Calu3 (cell line): ENCODE measurements at regions not wholly inside any gene's neighbourhood (a gene's known extent, or its start where the extent isn't known, plus 50 kb on each side); places are given as distances from the start of the nearest gene placed in this dataset.

Experiments
- BruUV-seq: library from RNA; stranded (reverse); fragments of 400-500 nt; replicated peaks from 2 replicates; lab custom pipeline; 2021; lab: Mats Ljungman, UMichigan
- CTCF ChIA-PET: fragments of 300-600 bp; sonication (Branson Sonifier 250); formaldehyde crosslinking; loops from one replicate; lab custom pipeline; 2022; ENCODE audit warnings: antibody characterized with exemption; lab: Charles Lee
- DNase-seq: peaks from one replicate; pipeline ENCODE4 v3.0.0; 2022
- H3K27ac Mint-ChIP-seq: one replicate; pipeline ENCODE4 v1.8.0; 2022; ENCODE audit warnings: mixed read lengths; ENCODE audit not compliant: unreplicated experiment
- H3K27me3 Mint-ChIP-seq: one replicate; pipeline ENCODE4 v1.8.0; 2022; ENCODE audit warnings: mixed read lengths; ENCODE audit not compliant: unreplicated experiment
- H3K36me3 Mint-ChIP-seq: one replicate; pipeline ENCODE4 v1.8.0; 2022; ENCODE audit warnings: mild to moderate bottlenecking, moderate library complexity, mixed read lengths; ENCODE audit not compliant: insufficient read depth, unreplicated experiment
- H3K4me1 Mint-ChIP-seq: one replicate; pipeline ENCODE4 v1.8.0; 2022; ENCODE audit warnings: mild to moderate bottlenecking, low read depth, mixed read lengths; ENCODE audit not compliant: unreplicated experiment
- H3K4me3 Mint-ChIP-seq: one replicate; pipeline ENCODE4 v1.8.0; 2022; ENCODE audit warnings: mild to moderate bottlenecking, low read depth, moderate library complexity, mixed read lengths; ENCODE audit not compliant: unreplicated experiment
- H3K9me3 Mint-ChIP-seq: one replicate; pipeline ENCODE4 v1.8.0; 2022; ENCODE audit warnings: low read depth, mixed read lengths; ENCODE audit not compliant: unreplicated experiment
- CTCF ChIP-seq: fragments of 200-600 bp; IDR thresholded peaks from one replicate; pipeline ENCODE4 v1.8.0; 2022; ENCODE audit warnings: antibody characterized with exemption; ENCODE audit not compliant: unreplicated experiment
- intact Hi-C: fragments of 100-400 bp; cut with micrococcal nuclease; formaldehyde crosslinking; loops from one replicate; pipeline ENCODE4 v1.10.0; 2022; ENCODE audit not compliant: unreplicated experiment

- no peaks in the 10 kb centered on the region for H3K4me1 Mint-ChIP-seq
- no peak for TF ChIP-seq CTCF
- no peak overlapping the region for H3K4me3 Mint-ChIP-seq
- intact Hi-C loops = no loop called here
- no TSS peak for BruUV-seq
- no peak overlapping the region for H3K27ac Mint-ChIP-seq
- no peak for DNase-seq
- H3K27me3 Mint-ChIP-seq = no peaks in the 10 kb centered on the region
- CTCF ChIA-PET = no interaction called here
- H3K9me3 Mint-ChIP-seq = no peaks in the 10 kb centered on the region
- no peaks in the 10 kb centered on the region for H3K36me3 Mint-ChIP-seq
Observed at GRCh38 chr9:29800821-29801220, 2227.5 kb upstream of the C9orf72 start.

GRCh38 chr9:29802454-29802853 lies 2229.2 kb upstream of the C9orf72 start:
- CTCF ChIA-PET = no interaction called here
- TF ChIP-seq CTCF = no peak
- no peak overlapping the region for H3K4me3 Mint-ChIP-seq
- H3K27ac Mint-ChIP-seq = no peak overlapping the region
- intact Hi-C loops = no loop called here
- no peak for DNase-seq
- H3K27me3 Mint-ChIP-seq = no peaks in the 10 kb centered on the region
- H3K4me1 Mint-ChIP-seq = no peaks in the 10 kb centered on the region
- no peaks in the 10 kb centered on the region for H3K9me3 Mint-ChIP-seq
- H3K36me3 Mint-ChIP-seq = no peaks in the 10 kb centered on the region
- BruUV-seq = no TSS peak

GRCh38 chr9:29806937-29807618 lies 2233.8 kb upstream of the C9orf72 start:
- Mint-ChIP-seq H3K27ac (no peak overlapping the region), H3K4me1 (no peaks in the 10 kb centered on the region), H3K9me3 (peaks cover 5% of the 10 kb centered on the region), H3K36me3 (no peaks in the 10 kb centered on the region), H3K4me3 (no peak overlapping the region), H3K27me3 (no peaks in the 10 kb centered on the region)
- intact Hi-C loops = no loop called here
- no TSS peak for BruUV-seq
- no peak for TF ChIP-seq CTCF
- CTCF ChIA-PET = interaction anchor here (0.6 kb wide), 1 partner anchor 1179 kb away, joined by 3 read pairs; no protein-coding TSS in a partner anchor
- DNase-seq = no peak

GRCh38 chr9:29816954-29817703 lies 2243.8 kb upstream of the C9orf72 start:
- CTCF ChIA-PET = no interaction called here
- Mint-ChIP-seq H3K36me3 (no peaks in the 10 kb centered on the region), H3K27ac (no peak overlapping the region), H3K4me3 (no peak overlapping the region), H3K9me3 (peaks cover 13% of the 10 kb centered on the region), H3K4me1 (no peaks in the 10 kb centered on the region), H3K27me3 (no peaks in the 10 kb centered on the region)
- no peak for TF ChIP-seq CTCF
- BruUV-seq = no TSS peak
- DNase-seq = no peak
- intact Hi-C loops = no loop called here
